AG04450 (cell line): ENCODE measurements at regions not wholly inside any gene's neighbourhood (a gene's known extent, or its start where the extent isn't known, plus 50 kb on each side); places are given as distances from the start of the nearest gene placed in this dataset.
"Not testable (repeated sequence)": the region's sequence is repeated elsewhere in the genome, so short reads cannot be mapped to it uniquely, and the experiment has no call there.

Experiments
- CTCF ChIA-PET: fragments of 300-600, 350-600 bp; formaldehyde crosslinking; extraction: SDS; loops from one replicate; lab custom pipeline; 2022; ENCODE audit warnings: antibody characterized with exemption, inconsistent platforms; lab: Charles Lee
- POLR2A ChIA-PET: fragments of 350-600 bp; formaldehyde crosslinking; extraction: SDS; loops from one replicate; lab custom pipeline; 2021; ENCODE audit warnings: antibody characterized with exemption, inconsistent platforms; lab: Yijun Ruan, JAX
- DNase-seq: peaks from one replicate; pipeline ENCODE4 v3.0.0-alpha.2; 2011; ENCODE audit warnings: low read depth, low spot score
- H3K27ac ChIP-seq: one replicate; pipeline ENCODE4 v1.5.1; 2012; ENCODE audit warnings: low read depth, low read length, control low read depth
- H3K27me3 ChIP-seq: one replicate; pipeline ENCODE4 v1.6.0; 2012; ENCODE audit warnings: low read length; ENCODE audit not compliant: control insufficient read depth, insufficient read depth
- H3K4me3 ChIP-seq: 2 replicates; pipeline ENCODE4 v1.5.1; 2011; ENCODE audit warnings: mild to moderate bottlenecking, low read depth, low read length, control low read depth
- H3K9me3 ChIP-seq: 2 replicates; pipeline ENCODE4 v1.5.1; 2012; ENCODE audit warnings: low read length; ENCODE audit not compliant: control insufficient read depth, insufficient read depth
- CTCF ChIP-seq: IDR thresholded peaks from 2 replicates; pipeline ENCODE4 v1.5.1; 2011; ENCODE audit warnings: low read depth, low read length, control low read depth, inconsistent platforms

DNA sequence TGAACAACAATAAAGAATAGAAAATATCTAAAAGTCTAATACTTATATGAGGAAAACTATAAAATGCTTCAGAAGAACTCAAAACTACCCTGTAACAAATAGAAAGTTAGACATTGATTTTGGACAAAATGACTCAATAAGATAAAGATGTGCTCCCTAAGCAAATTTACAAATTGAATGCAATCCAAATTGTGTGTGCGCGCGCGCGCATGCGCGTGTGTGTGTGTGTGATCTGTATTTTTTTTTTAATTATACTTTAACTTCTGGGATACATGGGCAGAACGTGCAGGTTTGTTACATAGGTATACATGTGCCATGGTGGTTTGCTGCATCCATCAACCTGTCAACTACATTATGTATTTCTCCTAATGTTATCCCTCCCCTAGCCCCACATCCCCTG is 320.8 kb upstream of the INTU start:
- no peak overlapping the region for H3K4me3 ChIP-seq
- H3K9me3 ChIP-seq, result no peaks in the 10 kb centered on the region
- ChIA-PET POLR2A (no interaction called here), CTCF (no interaction called here)
- no peak for DNase-seq
- no peaks in the 10 kb centered on the region for H3K27me3 ChIP-seq
- H3K27ac ChIP-seq, result no peak overlapping the region
- no peak for TF ChIP-seq CTCF

GRCh38 chr4:127313767-127314166 is 319.0 kb upstream of the INTU start:
- H3K27me3 ChIP-seq, result no peaks in the 10 kb centered on the region
- no peak for TF ChIP-seq CTCF
- ChIA-PET CTCF (no interaction called here), POLR2A (no interaction called here)
- H3K27ac ChIP-seq, result no peak overlapping the region
- H3K9me3 ChIP-seq, result no peaks in the 10 kb centered on the region
- no peak overlapping the region for H3K4me3 ChIP-seq
- no peak for DNase-seq

DNA sequence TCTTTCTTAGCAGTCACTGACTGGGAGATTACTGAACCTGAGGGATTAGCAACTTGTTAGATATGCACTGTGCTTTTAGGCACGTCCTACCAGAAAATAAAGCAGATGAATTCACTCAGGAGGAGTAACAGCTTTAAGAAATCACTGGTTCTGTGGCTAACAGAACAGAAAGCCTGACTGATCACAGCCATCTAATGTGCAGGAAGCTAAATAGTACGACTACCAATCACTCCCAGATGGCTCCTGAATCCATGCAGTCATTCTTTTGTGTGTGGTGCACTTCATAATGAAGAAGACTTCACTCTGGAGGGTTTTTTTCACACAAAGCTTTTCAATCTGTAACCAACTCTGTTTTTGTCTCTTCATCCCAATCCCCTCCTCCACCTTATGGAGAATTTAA is 305.3 kb upstream of the INTU start:
- TF ChIP-seq CTCF, result no peak
- Histone ChIP-seq H3K9me3 (peaks cover 6% of the 10 kb centered on the region; the same call in 1 of the 2 replicates), H3K4me3 (no peak overlapping the region), H3K27me3 (no peaks in the 10 kb centered on the region), H3K27ac (no peak overlapping the region)
- no peak for DNase-seq
- ChIA-PET CTCF (no interaction called here), POLR2A (no interaction called here)

DNA sequence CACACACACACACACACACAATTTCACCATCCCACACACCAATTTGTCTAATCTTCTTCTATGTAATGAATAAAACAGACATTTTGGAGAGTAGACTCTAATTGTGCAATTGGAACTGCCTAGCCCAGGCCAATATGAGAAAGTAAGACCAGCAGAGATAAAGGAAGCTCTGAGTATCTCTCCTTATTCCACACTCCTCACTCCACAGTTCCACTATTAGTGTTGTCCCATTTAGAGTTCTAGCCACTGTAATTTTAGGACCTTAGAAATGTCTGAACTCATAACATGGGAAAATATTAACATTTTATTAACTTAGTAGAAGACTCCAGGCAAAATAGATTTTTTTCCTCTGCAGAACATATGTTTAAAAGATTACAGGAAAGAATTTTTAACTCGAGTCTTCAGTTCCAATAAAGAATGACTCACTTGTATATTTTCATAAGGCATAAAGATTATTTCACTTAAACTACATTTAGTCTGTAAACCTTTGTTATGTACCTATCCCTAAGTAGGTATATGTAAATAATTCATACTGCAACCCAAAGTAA is 297.6 kb upstream of the INTU start:
- no peaks in the 10 kb centered on the region for H3K27me3 ChIP-seq
- no peak overlapping the region for H3K4me3 ChIP-seq
- no peak for TF ChIP-seq CTCF
- DNase-seq, result no peak
- no peak overlapping the region for H3K27ac ChIP-seq
- POLR2A ChIA-PET, result no interaction called here
- no peaks in the 10 kb centered on the region for H3K9me3 ChIP-seq
- CTCF ChIA-PET, result no interaction called here

DNA sequence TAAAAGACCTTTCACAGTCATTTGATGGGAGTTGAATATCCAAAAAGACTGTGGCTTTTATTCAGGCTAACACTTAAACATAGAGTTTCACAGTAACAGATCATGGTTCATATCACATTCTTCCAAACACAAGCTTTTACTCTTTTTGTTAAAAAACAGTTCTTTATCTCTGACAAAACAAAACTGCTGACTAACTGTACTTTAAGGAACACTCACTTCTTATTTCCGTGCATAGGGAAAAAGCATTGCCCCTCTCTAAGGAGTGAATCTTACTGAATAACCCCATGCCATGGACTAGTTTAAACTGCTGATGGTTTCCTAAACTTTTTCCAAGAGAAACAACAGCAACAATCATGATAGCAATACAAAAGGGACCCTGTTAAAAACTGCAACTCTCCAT is 297.0 kb upstream of the INTU start:
- CTCF ChIA-PET, result no interaction called here
- H3K27ac ChIP-seq, result no peak overlapping the region
- no peak for TF ChIP-seq CTCF

DNA sequence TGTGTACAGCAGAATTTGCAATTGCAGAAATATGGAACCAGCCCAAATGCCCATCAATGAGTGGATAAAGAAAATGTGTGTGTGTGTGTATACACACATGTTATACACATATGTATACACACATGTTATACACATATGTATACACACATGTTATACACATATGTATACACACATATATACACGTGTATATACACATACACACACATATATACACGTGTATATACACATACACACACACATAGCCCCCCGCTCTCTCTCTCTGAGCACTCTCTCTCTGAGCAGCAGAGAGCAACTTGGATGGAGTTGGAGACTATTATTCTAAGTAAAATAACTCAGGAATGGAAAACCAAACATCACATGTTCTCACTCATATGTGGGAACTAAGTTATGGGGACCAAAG is 289.6 kb upstream of the INTU start:
- DNase-seq, POLR2A ChIA-PET, H3K27me3 ChIP-seq, H3K4me3 ChIP-seq, H3K27ac ChIP-seq, CTCF ChIA-PET, H3K9me3 ChIP-seq: not testable (repeated sequence)

More for the DNA sequence above, 297.0 kb upstream of the INTU start:
- no peaks in the 10 kb centered on the region for H3K27me3 ChIP-seq
- no peak for DNase-seq
- POLR2A ChIA-PET, result no interaction called here
- H3K4me3 ChIP-seq, result no peak overlapping the region
- H3K9me3 ChIP-seq, result no peaks in the 10 kb centered on the region
